ENCODE measurements at regions not wholly inside any gene's neighbourhood (a gene's known extent, or its start where the extent isn't known, plus 50 kb on each side); places are given as distances from the start of the nearest gene placed in this dataset.

DNA sequence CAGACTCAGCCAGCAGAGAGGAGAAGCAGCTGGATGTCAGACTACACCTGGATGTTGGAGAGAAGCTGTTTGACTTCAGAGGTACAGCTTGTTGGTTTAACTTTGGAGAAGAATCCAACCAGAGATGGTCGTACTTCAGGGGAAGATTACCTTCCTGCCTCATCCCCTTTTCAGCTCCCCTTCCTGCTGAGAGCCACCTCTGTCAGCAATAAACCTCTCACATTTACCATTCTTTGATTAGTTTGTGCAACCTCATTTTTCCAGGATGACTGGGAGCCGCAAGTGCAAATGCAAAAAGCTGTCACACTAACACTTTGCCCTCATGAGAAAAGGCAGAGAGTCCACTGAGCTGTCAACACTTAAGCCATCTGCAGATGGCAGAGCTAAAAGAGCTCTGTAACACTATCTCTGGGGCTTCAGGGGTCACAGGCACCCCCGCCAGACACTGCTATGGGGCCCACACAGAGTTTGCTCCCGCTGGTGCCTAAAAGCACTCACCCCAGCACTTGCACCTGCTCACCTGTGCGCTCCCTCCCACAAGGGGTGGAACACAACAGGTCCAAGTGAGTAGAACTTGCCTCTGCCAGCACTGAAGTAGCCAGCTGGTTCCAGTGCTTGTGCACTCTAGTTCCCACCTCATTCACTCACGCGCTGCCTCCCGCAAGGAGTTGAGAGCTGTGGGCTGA lies 391.7 kb downstream of the METTL4 start:
- no peak for DNase-seq (ENCODE audit: low read depth)

GRCh38 chr18:2180586-2180985 lies 390.7 kb downstream of the METTL4 start:
- no peak for DNase-seq (ENCODE audit: low read depth)

- no peak for DNase-seq (ENCODE audit: low read depth)
Observed at GRCh38 chr18:2183432-2183831, 387.9 kb downstream of the METTL4 start.

- DNase-seq (ENCODE audit: low read depth), result no peak
Observed at GRCh38 chr18:2186967-2187366, 384.3 kb downstream of the METTL4 start.

GRCh38 chr18:2188258-2188657 lies 383.0 kb downstream of the METTL4 start:
- DNase-seq (ENCODE audit: low read depth), result no peak

- DNase-seq (ENCODE audit: low read depth), result no peak
Observed at GRCh38 chr18:2191180-2191790, 380.0 kb downstream of the METTL4 start.

GRCh38 chr18:2192562-2192961 lies 378.7 kb downstream of the METTL4 start:
- DNase-seq (ENCODE audit: low read depth), result no peak

DNA sequence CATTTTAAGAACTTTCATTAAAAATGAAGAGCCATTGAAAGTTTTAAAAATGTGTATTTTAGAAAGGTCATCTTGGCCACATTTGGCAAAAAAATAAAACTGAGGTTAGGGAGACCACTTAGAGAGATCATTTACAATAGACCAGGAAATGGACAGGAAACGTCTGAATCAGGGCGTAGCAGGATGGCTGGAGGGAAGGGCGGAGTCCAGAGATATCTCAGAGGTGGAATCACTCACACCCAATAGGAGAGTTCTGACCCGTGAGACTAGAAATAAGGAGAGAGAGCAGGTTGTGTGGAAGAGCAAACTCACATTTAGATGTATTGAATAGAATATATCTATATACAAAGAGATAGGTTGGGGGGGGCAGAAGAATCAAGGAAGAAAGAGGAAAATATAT lies 373.4 kb downstream of the METTL4 start:
- DNase-seq (ENCODE audit: low read depth), result no peak

DNA sequence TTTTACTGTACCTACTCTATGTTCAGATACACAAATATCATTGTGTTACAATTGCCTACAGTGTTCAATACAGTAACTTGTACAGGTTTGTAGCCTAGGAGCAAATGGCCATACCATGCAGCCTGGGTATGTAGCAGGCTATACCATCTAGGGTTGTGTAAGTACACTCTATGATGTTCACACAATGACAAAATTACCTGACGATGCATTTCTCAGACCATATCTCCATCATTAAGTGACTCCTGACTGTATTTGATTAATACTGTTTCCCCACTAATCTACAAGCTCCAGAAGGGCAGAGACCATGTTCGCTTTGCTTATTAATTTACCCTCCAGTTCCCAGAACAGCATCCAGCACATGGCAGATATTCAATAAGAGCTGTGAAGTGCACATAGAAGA lies 372.2 kb downstream of the METTL4 start:
- DNase-seq (ENCODE audit: low read depth), result no peak

DNA sequence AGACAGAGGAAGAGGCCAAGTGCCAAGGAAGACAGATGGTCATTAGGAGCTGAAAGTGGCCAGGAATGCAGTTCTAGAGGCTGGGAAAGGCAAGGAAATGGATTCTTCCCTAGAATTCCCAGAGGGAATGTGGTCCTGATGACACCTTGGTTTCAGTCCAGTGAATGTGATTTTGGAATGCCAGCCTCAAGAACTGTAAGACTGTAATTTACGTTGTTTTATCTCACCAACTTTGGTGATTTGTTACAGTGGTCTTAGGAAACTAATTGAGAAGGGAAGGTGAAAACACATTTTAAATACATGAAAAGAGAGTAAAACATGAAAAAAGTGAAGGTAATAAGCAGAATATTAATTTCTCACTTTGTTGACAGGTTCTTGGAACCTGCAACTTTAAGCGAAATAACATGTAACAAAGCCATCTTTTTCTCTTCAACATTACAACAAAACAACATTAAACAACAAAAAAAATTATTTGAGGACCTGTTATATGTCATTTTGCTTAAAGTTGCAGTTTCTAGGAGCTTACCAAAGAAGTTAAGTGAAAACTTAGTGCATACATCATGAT lies 370.2 kb downstream of the METTL4 start:
- no peak for DNase-seq (ENCODE audit: low read depth)

DNA sequence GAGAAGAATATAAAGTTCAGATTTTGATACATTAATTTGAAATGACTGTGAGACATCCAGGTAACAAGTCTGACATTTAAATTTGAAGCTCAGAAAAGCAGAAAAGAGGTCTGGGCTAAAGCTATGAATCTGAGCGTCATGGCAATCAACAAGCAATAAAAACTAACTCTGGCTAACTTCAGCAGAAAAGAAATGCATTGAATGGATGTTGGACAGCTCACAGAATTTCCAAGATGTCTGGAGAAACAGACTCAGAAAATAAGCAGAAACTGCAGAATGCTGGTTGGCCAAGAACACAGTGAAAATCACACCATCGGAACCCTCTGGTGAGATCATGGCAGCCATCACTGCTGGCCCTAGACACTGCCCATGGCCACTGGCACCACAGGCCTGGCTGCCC lies 366.6 kb downstream of the METTL4 start:
- no peak for DNase-seq (ENCODE audit: low read depth)

- DNase-seq (ENCODE audit: low read depth), result no peak
Observed at GRCh38 chr18:2207294-2207693, 364.0 kb downstream of the METTL4 start.

DNA sequence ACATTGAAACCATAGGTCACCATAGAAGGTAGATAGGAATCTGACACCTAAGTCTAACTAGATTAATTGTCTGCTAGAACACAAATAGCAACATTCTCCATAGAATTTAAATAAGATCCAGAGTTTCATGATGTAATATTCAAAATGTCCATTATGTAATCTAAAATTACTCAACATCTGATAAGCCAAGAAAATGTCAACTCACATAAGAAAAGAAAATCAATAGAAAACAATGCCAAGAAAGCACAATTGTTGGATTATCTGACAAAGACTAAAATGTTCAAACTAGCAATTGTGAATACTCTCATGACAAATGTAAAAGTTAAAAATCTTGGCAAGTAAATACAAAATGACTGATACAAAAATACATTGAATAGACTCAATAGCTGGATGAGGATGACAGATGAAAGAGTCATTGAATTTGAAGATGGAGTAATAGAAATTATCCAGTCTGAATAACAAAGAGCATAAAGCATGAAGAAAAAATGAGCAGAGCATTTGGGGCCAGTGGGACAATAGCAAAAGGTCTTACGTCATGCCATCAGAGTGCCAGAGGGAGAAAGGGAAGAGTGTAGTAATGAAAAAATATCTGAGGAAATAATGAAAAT lies 358.6 kb downstream of the METTL4 start:
- DNase-seq (ENCODE audit: low read depth), result no peak

- no peak for DNase-seq (ENCODE audit: low read depth)
Observed at GRCh38 chr18:2213905-2214304, 357.4 kb downstream of the METTL4 start.

- no peak for DNase-seq (ENCODE audit: low read depth)
Observed at GRCh38 chr18:2217356-2217755, 353.9 kb downstream of the METTL4 start.

GRCh38 chr18:2218101-2218500 lies 353.2 kb downstream of the METTL4 start:
- no peak for DNase-seq (ENCODE audit: low read depth)

DNA sequence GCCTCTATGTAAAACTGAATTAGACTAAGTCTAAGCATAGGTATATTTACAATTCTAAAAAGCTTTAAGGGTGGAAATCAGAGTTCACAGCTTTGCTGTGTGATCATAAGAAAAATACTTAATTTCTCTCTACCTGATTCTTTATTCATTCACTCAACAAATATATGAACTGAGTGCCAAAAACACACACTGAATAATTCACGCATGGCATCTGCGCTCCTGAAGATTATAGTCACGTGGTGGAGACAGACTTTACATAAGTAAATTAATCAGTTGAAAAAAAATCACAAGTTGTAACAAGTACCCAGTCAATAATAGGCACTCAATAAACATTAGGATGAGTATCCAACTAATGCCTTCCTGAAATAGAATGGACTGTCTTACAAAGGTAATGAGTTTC lies 351.6 kb downstream of the METTL4 start:
- no peak for DNase-seq (ENCODE audit: low read depth)

DNA sequence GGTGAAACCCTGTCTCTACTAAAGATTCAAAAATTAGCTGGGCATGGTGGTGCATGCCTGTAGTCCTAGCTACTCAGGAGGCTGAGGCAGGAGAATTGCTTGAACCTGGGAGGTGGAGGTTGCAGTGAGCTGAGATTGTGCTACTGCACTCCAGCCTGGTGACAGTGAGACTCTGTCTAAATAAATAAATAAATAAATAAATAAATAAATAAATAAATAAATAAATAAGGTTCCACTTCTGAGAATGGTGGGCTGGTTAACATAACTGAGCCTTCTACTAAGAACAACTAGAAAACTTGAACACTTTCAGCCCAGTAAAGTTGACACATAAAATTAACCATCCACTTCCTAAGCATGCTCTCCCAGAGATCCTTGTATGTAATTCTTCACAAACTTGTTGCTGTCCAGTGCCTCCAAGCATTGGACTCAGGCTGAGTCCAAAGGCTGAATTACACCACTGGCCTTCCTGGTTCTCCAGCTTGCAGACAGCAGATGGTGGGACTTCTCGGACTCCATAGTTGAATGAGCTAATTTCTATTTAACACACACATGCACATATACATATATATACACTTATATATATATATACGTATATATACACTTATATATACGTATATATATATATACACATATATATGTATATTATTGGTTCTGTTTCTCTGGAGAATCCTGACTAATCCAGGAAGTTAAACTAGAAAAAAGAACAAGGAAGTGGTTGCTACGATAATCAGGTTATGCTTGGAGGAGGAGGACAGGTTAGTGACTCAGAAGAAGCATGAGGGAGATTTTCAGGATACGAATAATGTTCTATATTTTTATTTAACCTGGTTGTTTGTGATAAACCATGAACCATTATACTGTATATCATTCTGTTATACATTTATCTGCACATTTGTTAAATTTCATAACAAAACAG lies 348.8 kb downstream of the METTL4 start:
- no peak for DNase-seq (ENCODE audit: low read depth)

DNA sequence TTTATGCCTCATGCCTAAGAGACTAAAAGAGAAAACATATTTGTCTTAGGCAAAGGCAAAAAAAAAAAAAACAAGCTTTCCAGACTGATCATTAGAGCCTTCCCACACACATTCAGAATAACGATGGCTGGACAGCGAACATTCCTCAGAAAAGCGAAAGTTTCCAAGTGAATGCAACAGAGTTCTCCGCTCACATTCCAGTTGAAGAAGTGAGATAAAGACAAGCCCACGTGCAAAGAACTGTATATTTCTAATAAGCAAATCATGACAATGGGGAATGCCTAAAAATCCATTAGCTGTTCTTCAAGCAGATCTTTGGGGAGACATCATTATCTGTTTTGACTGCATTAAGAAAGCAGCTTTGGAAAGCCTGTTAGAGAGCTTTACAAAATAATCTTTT lies 347.9 kb downstream of the METTL4 start:
- no peak for DNase-seq (ENCODE audit: low read depth)

- DNase-seq (ENCODE audit: low read depth), result no peak
Observed at GRCh38 chr18:2223849-2224248, 347.5 kb downstream of the METTL4 start.

DNA sequence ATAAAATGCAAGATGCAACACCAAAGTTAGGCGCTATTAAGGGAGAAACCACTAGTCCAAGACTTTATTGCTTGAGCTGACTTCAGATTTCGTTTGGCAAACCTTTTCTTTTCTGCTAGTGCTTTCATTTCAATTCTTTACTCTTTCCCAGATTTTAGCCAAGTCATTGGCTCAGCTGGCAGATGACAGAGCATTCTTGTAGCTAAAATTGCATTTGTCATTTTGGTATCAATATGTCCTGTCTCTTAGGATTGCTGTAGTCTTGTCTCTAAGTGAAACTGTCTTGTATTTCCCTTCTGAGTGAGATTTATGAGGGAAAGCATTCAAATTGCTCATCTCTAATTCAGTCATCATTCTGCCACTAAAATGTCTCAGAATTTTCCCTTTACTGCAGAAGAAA lies 335.1 kb downstream of the METTL4 start:
- DNase-seq (ENCODE audit: low read depth), result no peak

DNA sequence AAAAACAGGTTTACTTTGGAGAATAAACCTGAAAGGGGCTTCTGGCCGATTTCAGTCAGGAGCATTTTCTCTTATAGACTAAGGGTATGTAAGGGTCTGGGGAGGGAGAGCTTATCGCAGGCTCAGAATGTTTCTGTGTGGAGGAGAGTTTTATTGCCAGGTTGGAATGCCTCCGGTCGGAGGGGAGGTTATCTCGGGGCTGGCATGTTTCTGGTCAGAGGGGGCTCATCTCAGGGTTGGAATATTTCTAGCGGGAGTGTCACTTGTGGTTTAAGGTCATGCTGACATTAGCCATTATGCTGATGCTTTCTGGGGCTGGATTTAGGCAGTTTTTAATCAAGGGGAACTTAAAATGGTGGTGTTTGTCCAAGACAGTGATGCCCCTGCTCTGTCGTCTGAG lies 333.6 kb downstream of the METTL4 start:
- DNase-seq (ENCODE audit: low read depth), result no peak

Data from CMK (cell line).